Endothelial cell of umbilical vein (primary cell): ENCODE measurements at regions not wholly inside any gene's neighbourhood (a gene's known extent, or its start where the extent isn't known, plus 50 kb on each side); places are given as distances from the start of the nearest gene placed in this dataset.

ENCODE experiments used
- CTCF ChIP-seq, 2 donors: IDR thresholded peaks; 1 replicate in 1 of 2; 2 replicates in 1 of 2; pipeline ENCODE4 v1.5.1; 2011; ENCODE audit warnings: low read length in 2 of 2, mild to moderate bottlenecking in 2 of 2, moderate library complexity in 2 of 2, control low read depth in 1 of 2, inconsistent platforms in 1 of 2, low read depth in 1 of 2; ENCODE audit not compliant: insufficient read depth in 1 of 2; ENCODE audit errors: extremely low read depth in 1 of 2
- EZH2 ChIP-seq: IDR thresholded peaks from 2 replicates; pipeline ENCODE4 v1.6.1; 2012; ENCODE audit warnings: borderline replicate concordance, low read depth, mild to moderate bottlenecking, moderate library complexity, low read length, inconsistent platforms; ENCODE audit not compliant: severe bottlenecking
- MAX ChIP-seq: IDR thresholded peaks from 2 replicates; pipeline ENCODE4 v1.6.1; 2011; ENCODE audit not compliant: insufficient read depth, insufficient read length
- POLR2A ChIP-seq: IDR thresholded peaks from 2 replicates; pipeline ENCODE4 v1.6.1; 2012; ENCODE audit warnings: low read depth, mild to moderate bottlenecking, control low read depth, low read length
- POLR2AphosphoS5 ChIP-seq: IDR thresholded peaks from 2 replicates; pipeline ENCODE4 v1.6.1; 2012; ENCODE audit warnings: low read depth, mild to moderate bottlenecking, control low read depth, low read length, moderate library complexity; ENCODE audit not compliant: insufficient read depth

GRCh38 chr7:45259966-45260646 is 102.5 kb downstream of the RAMP3 start:
- peak; percentile 94 to 99 for TF ChIP-seq CTCF (IDR thresholded peaks at IDR 0.05; ENCODE audit: extremely low read depth in 1 of 2, insufficient read depth in 1 of 2, low read depth in 1 of 2, low read length in 2 of 2)
- no peak for TF ChIP-seq EZH2
- TF ChIP-seq POLR2A = no peak
- TF ChIP-seq MAX = no peak
- no peak for TF ChIP-seq POLR2AphosphoS5
